ENCODE measurements at regions not wholly inside any gene's neighbourhood (a gene's known extent, or its start where the extent isn't known, plus 50 kb on each side); places are given as distances from the start of the nearest gene placed in this dataset.
"Not testable (repeated sequence)": the region's sequence is repeated elsewhere in the genome, so short reads cannot be mapped to it uniquely, and the experiment has no call there.

DNA sequence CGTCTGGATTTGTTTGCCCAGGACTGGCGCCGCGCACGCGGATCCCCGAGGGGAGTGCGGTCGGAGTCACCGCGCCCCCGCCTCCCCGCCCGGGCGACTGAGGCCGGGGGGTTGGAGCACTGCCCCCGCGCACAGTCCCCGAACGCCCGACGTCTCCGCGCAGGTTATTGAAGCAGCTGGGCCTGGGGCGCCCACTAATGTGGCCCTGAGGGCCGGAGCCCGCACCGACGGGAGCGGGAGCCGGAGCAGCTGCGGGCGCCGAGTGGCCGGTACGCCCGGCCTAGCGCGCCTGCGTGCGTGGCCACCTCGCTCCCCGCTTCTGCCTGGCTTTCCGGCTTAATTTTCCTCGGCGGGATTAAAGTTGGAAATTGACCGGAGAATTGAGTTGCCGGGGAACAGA, 126.9 kb downstream of the LAS1L start:
- not testable (repeated sequence) for TF ChIP-seq CTCF (conservative IDR thresholded peaks at IDR 0.05; ENCODE audit: low read depth, low read length); EZH2 (IDR thresholded peaks at IDR 0.05; ENCODE audit: borderline replicate concordance, low read depth, low read length, poor library complexity, severe bottlenecking)

All from A673 (cell line).